Heart left ventricle (tissue), 13 donors: ENCODE measurements at regions not wholly inside any gene's neighbourhood (a gene's known extent, or its start where the extent isn't known, plus 50 kb on each side); places are given as distances from the start of the nearest gene placed in this dataset.
"Not testable (repeated sequence)": the region's sequence is repeated elsewhere in the genome, so short reads cannot be mapped to it uniquely, and the experiment has no call there.

ENCODE experiments used
- POLR2A ChIP-seq, 2 donors: fragments of 450-650 bp; IDR thresholded peaks; one replicate each; pipeline ENCODE4 v1.6.1; 2017; ENCODE audit warnings: antibody characterized with exemption in 2 of 2, mild to moderate bottlenecking in 2 of 2, moderate library complexity in 2 of 2
- TF ChIP-seq, protein P1 (sequence below), 12 donors: fragments of 200-600 bp; sonication (generic) in 4 of 12; IDR thresholded peaks; one replicate each; pipeline versions ENCODE4 v1.5.0 to v1.8.0; 2018 to 2022; ENCODE audit warnings: antibody characterized with exemption in 12 of 12, mild to moderate bottlenecking in 5 of 12
- donor health status: ischemic (EF 13 %, LVEDD 7.1; RV severe dilation, severe dysfunction).
- donor health status: DM: no; HTN: yes; CAD: no.
- donor health status: DM: no; HTN: no; CAD: no.
- donor health status: ischemic (EF 25% LVEDD 6.9; RV normal size, moderate dysfunction).
- donor health status: ischemic (EF 25% LVEDD 5.7; RV mildly dilated, moderate dysfunction).
- donor health status: ischemic (EF 35%, LVEDD 5.7; RV mildly dilated, moderate dysfunction).
- donor health status: nonischemic (EF 11% LVEDD 7.7; RV severe dilation, severe dysfunction).
- donor health status: DM: yes; HTN: yes; CAD: no.
- donor health status: PGD.
- donor health status: ischemic (EF 29% LVEDD 5.4; RV normal size, mild dysfunction).
- donor health status: nonischemic (EF 23%, LVEDD 6.1; RV moderate dilation, normal function).

DNA sequence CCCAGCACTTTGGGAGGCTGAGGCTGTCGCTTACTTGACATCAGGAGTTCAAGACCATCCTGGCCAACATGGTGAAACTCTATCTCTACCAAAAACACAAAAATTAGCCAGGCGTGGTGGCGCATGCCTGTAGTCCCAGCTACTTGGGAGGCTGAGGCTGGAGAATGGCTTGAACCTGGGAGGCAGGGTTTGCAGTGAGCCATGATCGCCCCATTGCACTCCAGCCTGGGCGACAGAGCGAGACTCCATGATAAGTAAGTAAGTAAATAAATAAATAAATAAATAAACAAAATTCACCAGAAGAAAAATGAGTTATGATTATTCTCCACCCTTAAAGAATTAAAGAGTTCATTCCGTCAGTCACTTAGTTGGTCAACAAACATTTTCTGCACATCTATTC is 63.1 kb downstream of the COPRS start:
- TF ChIP-seq, protein P1, sequence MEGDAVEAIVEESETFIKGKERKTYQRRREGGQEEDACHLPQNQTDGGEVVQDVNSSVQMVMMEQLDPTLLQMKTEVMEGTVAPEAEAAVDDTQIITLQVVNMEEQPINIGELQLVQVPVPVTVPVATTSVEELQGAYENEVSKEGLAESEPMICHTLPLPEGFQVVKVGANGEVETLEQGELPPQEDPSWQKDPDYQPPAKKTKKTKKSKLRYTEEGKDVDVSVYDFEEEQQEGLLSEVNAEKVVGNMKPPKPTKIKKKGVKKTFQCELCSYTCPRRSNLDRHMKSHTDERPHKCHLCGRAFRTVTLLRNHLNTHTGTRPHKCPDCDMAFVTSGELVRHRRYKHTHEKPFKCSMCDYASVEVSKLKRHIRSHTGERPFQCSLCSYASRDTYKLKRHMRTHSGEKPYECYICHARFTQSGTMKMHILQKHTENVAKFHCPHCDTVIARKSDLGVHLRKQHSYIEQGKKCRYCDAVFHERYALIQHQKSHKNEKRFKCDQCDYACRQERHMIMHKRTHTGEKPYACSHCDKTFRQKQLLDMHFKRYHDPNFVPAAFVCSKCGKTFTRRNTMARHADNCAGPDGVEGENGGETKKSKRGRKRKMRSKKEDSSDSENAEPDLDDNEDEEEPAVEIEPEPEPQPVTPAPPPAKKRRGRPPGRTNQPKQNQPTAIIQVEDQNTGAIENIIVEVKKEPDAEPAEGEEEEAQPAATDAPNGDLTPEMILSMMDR (IDR thresholded peaks at IDR 0.05) = not testable (repeated sequence)
- TF ChIP-seq POLR2A (IDR thresholded peaks at IDR 0.05) = not testable (repeated sequence)
